Natural killer cell (primary cell): ENCODE measurements at regions not wholly inside any gene's neighbourhood (a gene's known extent, or its start where the extent isn't known, plus 50 kb on each side); places are given as distances from the start of the nearest gene placed in this dataset.

ENCODE experiments used
- ATAC-seq, 3 donors: fragments of 150-1000 bp in 2 of 3; fragments of 200-7000 bp in 1 of 3; cut with Tn5 transposase; 1 replicate in 1 of 3; 2 replicates in 2 of 3; pipeline ENCODE4 v1.10.0; 2021; ENCODE audit warnings: mild to moderate bottlenecking in 2 of 3, moderate library complexity in 2 of 3
- DNase-seq, 2 donors: peaks; one replicate each; pipeline versions ENCODE4 v3.0.0 to v3.0.0-alpha.2; 2013 to 2021; ENCODE audit warnings: mixed read lengths in 1 of 2
- H3K27ac ChIP-seq: one replicate; pipeline ENCODE4 v1.5.1; 2013; ENCODE audit warnings: mild to moderate bottlenecking, low read length
- H3K27me3 ChIP-seq: one replicate; pipeline ENCODE4 v1.6.1; 2013; ENCODE audit warnings: low read length; ENCODE audit not compliant: control insufficient read depth, insufficient read depth
- H3K36me3 ChIP-seq: one replicate; pipeline ENCODE4 v1.6.1; 2013; ENCODE audit warnings: low read length; ENCODE audit not compliant: control insufficient read depth, insufficient read depth
- H3K4me1 ChIP-seq: one replicate; pipeline ENCODE4 v1.6.1; 2013; ENCODE audit warnings: low read length; ENCODE audit not compliant: control insufficient read depth, insufficient read depth
- H3K4me3 ChIP-seq: one replicate; pipeline ENCODE4 v1.5.1; 2013; ENCODE audit warnings: low read length
- H3K9me3 ChIP-seq: one replicate; pipeline ENCODE4 v1.6.1; 2013; ENCODE audit warnings: low read length; ENCODE audit not compliant: control insufficient read depth, insufficient read depth
- H3K27ac Mint-ChIP-seq, 2 donors: one replicate each; pipeline ENCODE4 v1.8.0; 2022; ENCODE audit warnings: mild to moderate bottlenecking in 2 of 2, mixed read lengths in 2 of 2, moderate library complexity in 1 of 2
- H3K27me3 Mint-ChIP-seq, 2 donors: one replicate each; pipeline ENCODE4 v1.8.0; 2022; ENCODE audit warnings: low read depth in 2 of 2, mixed read lengths in 2 of 2
- H3K36me3 Mint-ChIP-seq: one replicate; pipeline ENCODE4 v1.8.0; 2022; ENCODE audit warnings: mixed read lengths
- H3K4me1 Mint-ChIP-seq, 2 donors: one replicate each; pipeline ENCODE4 v1.8.0; 2022; ENCODE audit warnings: mixed read lengths in 2 of 2
- H3K4me3 Mint-ChIP-seq: one replicate; pipeline ENCODE4 v1.8.0; 2022; ENCODE audit warnings: mild to moderate bottlenecking, moderate library complexity, mixed read lengths
- H3K9me3 Mint-ChIP-seq, 2 donors: one replicate each; pipeline ENCODE4 v1.8.0; 2022; ENCODE audit warnings: mixed read lengths in 2 of 2
- CTCF ChIP-seq: fragments of 200-600 bp; IDR thresholded peaks from one replicate; pipeline ENCODE4 v1.8.0; 2022; ENCODE audit warnings: antibody characterized with exemption
- WGBS: methylation state at CpG from one replicate; pipeline ENCODE4 v1.1.7; 2013; ENCODE audit warnings: missing lambda C conversion rate; ENCODE audit not compliant: insufficient coverage; 5-methylcytosine and 5-hydroxymethylcytosine counted together
- intact Hi-C: fragments of 100-400 bp; cut with micrococcal nuclease; formaldehyde crosslinking; loops from one replicate; pipeline ENCODE4 v1.14.2; 2022

- no peaks in the 10 kb centered on the region for H3K36me3 ChIP-seq
- no peaks in the 10 kb centered on the region for H3K9me3 ChIP-seq
- H3K4me1 Mint-ChIP-seq, result no peaks in the 10 kb centered on the region
- no peaks in the 10 kb centered on the region for H3K4me1 ChIP-seq
- H3K4me3 Mint-ChIP-seq, result no peak overlapping the region
- H3K27ac ChIP-seq, result no peak overlapping the region
- ATAC-seq (no peak), DNase-seq (no peak)
- intact Hi-C loops, result no loop called here
- H3K36me3 Mint-ChIP-seq, result no peaks in the 10 kb centered on the region
- H3K9me3 Mint-ChIP-seq, result no peaks in the 10 kb centered on the region
- no peak overlapping the region for H3K27ac Mint-ChIP-seq
- WGBS, result 0% methylated on average over 2 of the region's 2 CpGs
- TF ChIP-seq CTCF, result no peak
- no peaks in the 10 kb centered on the region for H3K27me3 ChIP-seq
- peaks cover 0 to 9% of the 10 kb centered on the region in 2 donors for H3K27me3 Mint-ChIP-seq
- no peak overlapping the region for H3K4me3 ChIP-seq
Measured at GRCh38 chr1:198032668-198033067, 115.5 kb downstream of the LHX9 start.

- WGBS, result 96% methylated on average over 2 of the region's 2 CpGs
- DNase-seq, result no peak
- Mint-ChIP-seq H3K27me3 (no peaks in the 10 kb centered on the region), H3K36me3 (no peaks in the 10 kb centered on the region), H3K9me3 (no peaks in the 10 kb centered on the region), H3K4me1 (no peaks in the 10 kb centered on the region), H3K27ac (no peak overlapping the region), H3K4me3 (no peak overlapping the region)
- Histone ChIP-seq H3K9me3 (no peaks in the 10 kb centered on the region), H3K4me3 (no peak overlapping the region), H3K4me1 (no peaks in the 10 kb centered on the region), H3K36me3 (no peaks in the 10 kb centered on the region), H3K27ac (no peak overlapping the region), H3K27me3 (no peaks in the 10 kb centered on the region)
- no peak for ATAC-seq
- no peak for TF ChIP-seq CTCF
- intact Hi-C loops, result no loop called here
Measured at GRCh38 chr1:198040880-198041279, 115.9 kb upstream of the NEK7 start.

DNA sequence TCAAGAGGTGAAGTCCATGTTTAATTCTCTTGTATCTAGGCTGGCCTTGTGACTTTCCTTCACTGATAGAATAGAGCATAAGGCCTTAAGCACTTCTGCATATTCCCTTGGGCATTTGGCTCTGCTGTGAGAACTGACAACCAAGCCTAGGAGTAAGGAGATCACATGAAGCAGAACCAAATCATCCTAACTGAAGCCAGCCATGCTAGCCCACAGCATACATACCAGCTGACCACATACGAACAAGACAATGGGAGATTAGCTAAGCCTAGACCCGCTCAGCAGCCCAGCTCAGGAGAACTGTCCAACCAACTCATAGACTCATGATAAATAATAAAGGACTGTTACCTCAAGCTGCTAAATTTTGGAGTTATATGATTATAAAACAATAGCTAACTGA is 114.6 kb upstream of the NEK7 start:
- Mint-ChIP-seq H3K4me1 (no peaks in the 10 kb centered on the region), H3K27me3 (no peaks in the 10 kb centered on the region), H3K27ac (no peak overlapping the region), H3K4me3 (no peak overlapping the region), H3K36me3 (no peaks in the 10 kb centered on the region), H3K9me3 (no peaks in the 10 kb centered on the region)
- 100% methylated on average over 2 of the region's 2 CpGs for WGBS
- Histone ChIP-seq H3K9me3 (no peaks in the 10 kb centered on the region), H3K4me1 (no peaks in the 10 kb centered on the region), H3K27me3 (no peaks in the 10 kb centered on the region), H3K36me3 (no peaks in the 10 kb centered on the region), H3K27ac (no peak overlapping the region), H3K4me3 (no peak overlapping the region)
- TF ChIP-seq CTCF, result no peak
- ATAC-seq (no peak), DNase-seq (no peak)
- intact Hi-C loops, result no loop called here

GRCh38 chr1:198047913-198048312 is 108.9 kb upstream of the NEK7 start:
- H3K4me3 Mint-ChIP-seq, result no peak overlapping the region
- intact Hi-C loops, result no loop called here
- H3K27ac ChIP-seq, result no peak overlapping the region

More at GRCh38 chr1:198047913-198048312, 108.9 kb upstream of the NEK7 start:
- Mint-ChIP-seq H3K27me3 (peaks cover 0 to 3% of the 10 kb centered on the region in 2 donors), H3K27ac (no peak overlapping the region), H3K9me3 (peaks cover 0 to 5% of the 10 kb centered on the region in 2 donors), H3K4me1 (peaks cover 9 to 10% of the 10 kb centered on the region in 2 donors), H3K36me3 (no peaks in the 10 kb centered on the region)
- H3K9me3 ChIP-seq, result no peaks in the 10 kb centered on the region
- H3K27me3 ChIP-seq, result no peaks in the 10 kb centered on the region
- peak in 1 of 2 donors; percentile 13 for DNase-seq
- H3K4me3 ChIP-seq, result no peak overlapping the region
- no peaks in the 10 kb centered on the region for H3K36me3 ChIP-seq
- ATAC-seq, result peak in 1 of 3 donors; percentile 32
- TF ChIP-seq CTCF, result no peak
- no peaks in the 10 kb centered on the region for H3K4me1 ChIP-seq
